GM13976 (cell line): ENCODE measurements at regions not wholly inside any gene's neighbourhood (a gene's known extent, or its start where the extent isn't known, plus 50 kb on each side); places are given as distances from the start of the nearest gene placed in this dataset.

Experiments used
- DNase-seq: peaks from one replicate; pipeline ENCODE4 v3.0.0; 2012; ENCODE audit warnings: low spot score
- CTCF ChIP-seq: IDR thresholded peaks from 2 replicates; pipeline ENCODE4 v1.5.1; 2012; ENCODE audit warnings: borderline replicate concordance, mild to moderate bottlenecking; ENCODE audit not compliant: insufficient read depth; ENCODE audit errors: extremely low read depth, missing control alignments, control extremely low read depth
- in situ Hi-C: fragments of 300-500 bp; cut with MboI; formaldehyde crosslinking; loops from one replicate; pipeline ENCODE4 v1.12.0; 2022; ENCODE audit warnings: low sequenced_read_pairs, mixed read lengths, inconsistent platforms; ENCODE audit not compliant: unreplicated experiment

DNA sequence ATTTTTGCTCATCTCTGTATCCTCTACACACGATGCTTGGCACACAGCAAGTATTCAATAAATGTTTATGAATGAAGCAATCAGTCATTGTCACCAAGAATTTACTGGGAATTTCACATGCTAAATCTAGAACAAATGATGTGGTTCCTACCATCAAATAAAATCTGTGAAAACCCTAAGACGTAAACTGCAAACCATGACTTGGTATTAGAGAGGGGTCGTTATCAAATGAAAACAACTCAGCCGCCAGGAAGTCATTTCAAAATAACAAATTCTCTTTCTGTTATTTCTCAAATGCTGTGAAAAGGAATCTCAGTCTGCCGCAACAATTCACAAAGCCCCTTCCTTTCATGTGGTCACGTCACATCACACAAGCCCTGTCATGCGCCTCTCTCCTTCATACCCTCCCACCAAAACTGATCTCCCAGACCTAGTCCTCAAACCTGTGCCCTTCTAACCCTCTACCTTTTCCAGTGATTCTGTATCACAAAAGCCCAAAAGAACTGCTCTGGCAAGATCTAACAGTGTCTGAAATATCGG lies 173.6 kb downstream of the DEPDC1B start:
- in situ Hi-C loops: no loop called here
- DNase-seq: no peak
- no peak for TF ChIP-seq CTCF

DNA sequence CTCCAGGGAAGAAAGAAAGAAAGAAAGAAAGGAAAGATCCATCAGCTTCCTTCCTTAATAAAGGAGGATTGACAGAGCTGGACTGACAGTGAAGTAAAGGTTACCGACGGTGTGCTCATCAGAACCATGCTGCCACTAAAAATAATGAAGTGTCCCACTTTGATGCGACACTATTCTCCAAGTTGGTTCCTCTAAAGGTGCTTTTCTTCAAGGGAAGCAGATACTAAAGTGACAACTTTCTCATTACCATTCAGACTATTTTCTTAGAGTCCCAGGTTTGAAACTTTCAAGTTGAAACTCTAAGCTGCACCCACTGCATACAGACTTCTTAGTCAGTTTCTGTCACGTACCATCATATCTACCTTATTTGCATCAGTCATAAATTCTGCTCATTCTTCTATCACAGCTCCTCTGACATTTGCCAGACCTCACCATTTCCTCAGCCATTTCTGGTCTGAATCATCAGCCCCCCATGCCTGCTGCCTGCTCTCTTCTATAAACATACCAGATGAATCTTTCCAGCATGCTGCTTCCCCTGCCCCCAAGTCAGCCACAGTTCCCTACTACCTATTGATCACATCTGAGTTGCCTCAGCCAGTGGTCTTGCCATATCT lies 177.6 kb downstream of the DEPDC1B start:
- peak; percentile 76 for DNase-seq
- TF ChIP-seq CTCF: no peak
- in situ Hi-C loops: no loop called here

DNA sequence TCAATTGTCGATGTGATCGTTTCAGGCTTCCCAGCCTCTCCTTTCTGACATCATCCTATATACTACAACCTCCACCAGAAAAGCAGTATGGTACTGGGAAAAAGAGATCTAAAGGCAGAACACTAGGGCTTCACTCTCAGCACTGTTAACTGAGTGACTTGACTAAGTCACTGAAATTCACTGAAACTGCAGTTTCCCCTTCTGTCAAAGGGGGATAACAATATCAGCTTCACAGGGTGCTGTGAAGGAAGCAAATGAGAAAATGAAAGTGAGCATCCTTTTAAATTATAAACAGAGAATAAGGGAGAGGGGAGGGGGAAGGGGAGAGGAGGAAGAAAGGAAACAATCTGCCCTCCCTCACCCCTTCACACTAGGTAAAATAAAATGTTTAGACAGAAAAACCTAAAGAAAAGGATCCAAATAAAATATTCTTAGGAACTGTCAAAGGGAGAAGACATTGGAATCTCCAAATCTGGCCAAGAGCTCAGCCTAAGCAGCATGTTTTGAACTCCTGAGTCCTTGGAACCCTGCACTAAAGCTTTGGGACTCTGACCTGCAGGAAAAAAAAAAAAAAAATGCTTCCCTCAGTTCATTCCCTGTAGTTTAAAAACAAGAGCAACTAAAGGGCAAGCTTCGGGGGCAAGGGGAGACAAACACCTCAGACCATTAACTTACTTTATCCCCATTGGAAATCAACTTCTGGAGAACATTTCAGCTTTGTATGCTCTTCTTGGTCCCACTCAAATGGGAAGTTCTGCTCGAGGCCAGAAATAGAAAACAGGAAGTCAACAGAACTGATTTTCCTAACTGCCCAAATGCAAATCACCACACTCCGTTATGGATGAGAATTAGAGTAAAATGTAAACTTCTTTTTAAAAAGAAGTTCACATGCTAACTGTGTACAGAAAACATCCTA lies 178.3 kb downstream of the DEPDC1B start:
- in situ Hi-C loops: no loop called here
- peak; percentile 52 for DNase-seq
- TF ChIP-seq CTCF: no peak

GRCh38 chr5:60520451-60521227 lies 179.3 kb downstream of the DEPDC1B start:
- in situ Hi-C loops: no loop called here
- TF ChIP-seq CTCF: no peak
- no peak for DNase-seq

DNA sequence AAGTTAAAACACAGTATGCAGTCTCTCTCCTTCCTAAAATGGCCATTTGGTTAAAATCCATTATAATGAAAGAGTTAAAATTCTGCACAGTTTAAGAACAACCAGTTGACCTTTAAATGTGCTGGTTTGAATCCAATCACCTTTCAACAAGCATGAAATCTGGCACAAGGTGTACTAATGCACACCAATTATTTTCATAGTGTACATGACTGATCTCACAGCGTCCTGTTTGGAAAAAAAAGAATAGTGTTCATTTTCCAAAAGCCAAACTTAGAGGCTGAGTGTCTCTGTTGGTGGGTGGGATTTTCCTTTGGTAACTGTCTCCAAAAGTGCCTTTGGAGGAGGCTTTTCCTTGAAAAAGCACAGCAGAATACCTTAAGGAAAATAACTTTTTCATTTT lies 180.6 kb downstream of the DEPDC1B start:
- in situ Hi-C loops: no loop called here
- no peak for DNase-seq
- TF ChIP-seq CTCF: no peak

DNA sequence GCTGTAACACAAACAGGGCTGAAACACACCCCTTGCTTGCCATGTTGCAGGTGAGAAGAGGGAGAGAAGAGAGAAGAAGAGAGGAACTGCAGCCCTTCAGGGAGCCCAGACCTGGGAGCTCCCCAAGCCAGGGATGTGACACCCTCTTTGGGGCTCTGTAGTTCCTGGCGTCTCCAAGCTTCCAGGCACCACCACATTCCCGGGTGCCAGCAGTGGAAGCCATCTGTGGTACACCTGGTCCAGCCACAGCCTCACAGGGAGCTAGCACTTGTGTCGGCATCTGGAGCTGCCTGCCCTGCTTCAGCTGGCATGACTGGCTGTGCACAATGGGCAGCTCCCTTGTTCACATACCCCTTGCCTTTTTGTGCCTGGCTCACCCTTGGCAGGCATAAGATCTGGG lies 182.1 kb downstream of the DEPDC1B start:
- DNase-seq: no peak
- no peak for TF ChIP-seq CTCF
- in situ Hi-C loops: no loop called here
